Neuronal stem cell (in vitro differentiated cells): ENCODE measurements at regions not wholly inside any gene's neighbourhood (a gene's known extent, or its start where the extent isn't known, plus 50 kb on each side); places are given as distances from the start of the nearest gene placed in this dataset.

ENCODE experiments used
- DNase-seq: peaks from one replicate; pipeline ENCODE4 v3.0.0-alpha.2; 2013; ENCODE audit warnings: low spot score
- H2AFZ ChIP-seq: one replicate; pipeline ENCODE4 v1.6.1; 2013; ENCODE audit warnings: mild to moderate bottlenecking, low read length, inconsistent platforms
- H2AK5ac ChIP-seq: 2 replicates; pipeline ENCODE4 v1.6.1; 2013; ENCODE audit warnings: low read depth, mild to moderate bottlenecking, inconsistent platforms, low read length, moderate library complexity, mixed read lengths
- H2BK120ac ChIP-seq: 2 replicates; pipeline ENCODE4 v1.6.1; 2013; ENCODE audit warnings: low read depth, mild to moderate bottlenecking, inconsistent platforms, low read length, moderate library complexity, mixed read lengths
- H2BK12ac ChIP-seq: one replicate; pipeline ENCODE4 v1.6.1; 2013; ENCODE audit warnings: low read length, inconsistent platforms
- H2BK15ac ChIP-seq: 2 replicates; pipeline ENCODE4 v1.6.1; 2013; ENCODE audit warnings: mild to moderate bottlenecking, low read length, inconsistent platforms, mixed read lengths
- H2BK5ac ChIP-seq: one replicate; pipeline ENCODE4 v1.6.1; 2013; ENCODE audit warnings: inconsistent platforms, mild to moderate bottlenecking, low read length, moderate library complexity
- H3K14ac ChIP-seq: one replicate; pipeline ENCODE4 v1.6.1; 2013; ENCODE audit warnings: low read length, inconsistent platforms
- H3K18ac ChIP-seq: 2 replicates; pipeline ENCODE4 v1.6.1; 2013; ENCODE audit warnings: low read length, inconsistent platforms
- H3K23ac ChIP-seq: 2 replicates; pipeline ENCODE4 v1.6.1; 2013; ENCODE audit warnings: low read depth, mild to moderate bottlenecking, mixed read lengths, low read length, inconsistent platforms; ENCODE audit not compliant: poor library complexity
- H3K27ac ChIP-seq: replicated peaks from 3 replicates; pipeline ENCODE4 v1.5.1; 2013; ENCODE audit warnings: low read length, inconsistent platforms
- H3K27me3 ChIP-seq, 3 experiments: 2 replicates each; pipeline ENCODE4 v1.6.1; 2013; ENCODE audit warnings: low read length in 3 of 3, mild to moderate bottlenecking in 2 of 3, inconsistent platforms in 1 of 3, low read depth in 1 of 3, mixed read lengths in 1 of 3, moderate library complexity in 1 of 3; ENCODE audit not compliant: control insufficient read depth in 3 of 3, insufficient read depth in 3 of 3
- H3K36me3 ChIP-seq, 2 donors: replicated peaks in 1 of 2; 2 replicates each; pipeline ENCODE4 v1.6.1; 2013; ENCODE audit warnings: low read length in 2 of 2; ENCODE audit not compliant: control insufficient read depth in 2 of 2, insufficient read depth in 2 of 2
- H3K4ac ChIP-seq: 2 replicates; pipeline ENCODE4 v1.6.1; 2013; ENCODE audit warnings: inconsistent platforms, mild to moderate bottlenecking, low read length, moderate library complexity
- H3K4me1 ChIP-seq, 2 donors: 1 replicate in 1 of 2; 2 replicates in 1 of 2; pipeline ENCODE4 v1.6.1; 2013; ENCODE audit warnings: low read length in 2 of 2, low read depth in 1 of 2; ENCODE audit not compliant: control insufficient read depth in 2 of 2, insufficient read depth in 1 of 2
- H3K4me2 ChIP-seq: one replicate; pipeline ENCODE4 v1.6.1; 2013; ENCODE audit warnings: mild to moderate bottlenecking, low read length, inconsistent platforms; ENCODE audit not compliant: insufficient read depth, poor library complexity, severe bottlenecking
- H3K4me3 ChIP-seq, 2 donors: 2 replicates each; pipeline ENCODE4 v1.5.1; 2013; ENCODE audit warnings: low read length in 2 of 2, mild to moderate bottlenecking in 2 of 2, inconsistent platforms in 1 of 2, moderate library complexity in 1 of 2
- H3K79me1 ChIP-seq: one replicate; pipeline ENCODE4 v1.6.1; 2013; ENCODE audit warnings: low read depth, mild to moderate bottlenecking, inconsistent platforms, low read length, moderate library complexity
- H3K9ac ChIP-seq: one replicate; pipeline ENCODE4 v1.6.1; 2013; ENCODE audit warnings: mild to moderate bottlenecking, low read depth, low read length, inconsistent platforms; ENCODE audit not compliant: poor library complexity
- H3K9me3 ChIP-seq, 2 donors: replicated peaks in 1 of 2; 2 replicates each; pipeline versions ENCODE3 to v1.6.1; 2013; ENCODE audit warnings: low read length in 2 of 2, mild to moderate bottlenecking in 2 of 2, inconsistent platforms in 1 of 2, low read depth in 1 of 2, mixed read lengths in 1 of 2, moderate library complexity in 1 of 2; ENCODE audit not compliant: control insufficient read depth in 2 of 2, insufficient read depth in 1 of 2
- H4K8ac ChIP-seq: one replicate; pipeline ENCODE4 v1.6.1; 2013; ENCODE audit warnings: low read depth, mild to moderate bottlenecking, inconsistent platforms, low read length, moderate library complexity
- H4K91ac ChIP-seq: one replicate; pipeline ENCODE4 v1.6.1; 2013; ENCODE audit warnings: low read length, low read depth, mild to moderate bottlenecking, inconsistent platforms; ENCODE audit not compliant: poor library complexity
- WGBS, 2 donors: extraction: QIAGEN DNeasy Blood & Tissue Kit; methylation state at CpG; one replicate each; pipeline ENCODE4 v1.1.7; 2013; ENCODE audit warnings: missing lambda C conversion rate in 2 of 2, mixed read lengths in 1 of 2; ENCODE audit not compliant: insufficient read length in 2 of 2, insufficient replicate concordance in 1 of 2; ENCODE audit errors: extremely low coverage in 2 of 2; 5-methylcytosine and 5-hydroxymethylcytosine counted together

GRCh38 chr9:115765060-115765459, 388.5 kb upstream of the PAPPA start:
- Histone ChIP-seq H3K9ac (no peak overlapping the region), H3K4ac (no peak overlapping the region), H4K8ac (no peak overlapping the region), H3K9me3 (no peaks in the 10 kb centered on the region), H3K4me3 (no peak overlapping the region), H2AFZ (no peak overlapping the region), H3K4me1 (no peaks in the 10 kb centered on the region), H2BK15ac (no peak overlapping the region), H3K27ac (no peak overlapping the region), H4K91ac (no peak overlapping the region), H3K36me3 (no peaks in the 10 kb centered on the region), H3K18ac (no peak overlapping the region), H3K4me2 (no peak overlapping the region), H2BK120ac (no peak overlapping the region), H2BK5ac (no peak overlapping the region), H3K14ac (no peak overlapping the region), H2BK12ac (no peak overlapping the region), H3K27me3 (no peaks in the 10 kb centered on the region), H3K23ac (no peak overlapping the region), H2AK5ac (no peak overlapping the region), H3K79me1 (no peaks in the 10 kb centered on the region)
- WGBS, 2 donors: 100% methylated on average over 1 of the region's 2 CpGs
- DNase-seq: no peak

DNA sequence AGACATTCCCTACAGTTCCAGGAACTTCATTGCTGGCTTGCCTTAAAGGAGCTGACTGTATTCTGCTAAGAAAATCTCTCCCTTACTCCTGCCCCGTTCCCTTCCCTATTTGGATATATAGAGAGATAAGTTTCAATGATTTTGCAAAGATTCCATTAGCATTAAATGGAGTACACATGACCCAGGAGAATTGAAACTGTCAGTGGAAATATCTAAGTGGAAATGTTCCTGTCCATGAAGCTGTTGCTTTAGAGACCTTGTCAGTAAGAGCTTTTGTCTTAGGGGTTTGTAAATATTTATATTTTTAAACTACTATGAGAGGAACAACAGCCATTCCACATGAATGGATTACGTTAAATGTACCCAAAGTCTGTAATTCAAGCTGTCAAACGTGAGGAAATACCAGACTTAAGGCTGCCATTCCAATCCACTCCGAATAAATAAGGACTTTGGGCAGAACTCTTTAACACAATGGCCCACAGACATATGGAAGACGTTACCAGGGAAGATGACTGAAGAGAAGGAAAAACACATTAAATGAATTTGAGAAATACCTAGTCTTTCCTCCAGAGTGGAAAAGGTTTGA, 387.1 kb upstream of the PAPPA start:
- no peak overlapping the region for H2BK12ac ChIP-seq

GRCh38 chr9:115770521-115770920, 383.1 kb upstream of the PAPPA start:
- Histone ChIP-seq H3K27me3 (no peaks in the 10 kb centered on the region), H3K27ac (no peak overlapping the region), H2BK15ac (no peak overlapping the region), H3K9ac (no peak overlapping the region), H3K23ac (no peak overlapping the region), H2BK5ac (no peak overlapping the region), H3K4ac (no peak overlapping the region), H3K79me1 (no peaks in the 10 kb centered on the region), H3K4me2 (no peak overlapping the region), H2AK5ac (no peak overlapping the region), H4K8ac (no peak overlapping the region), H3K18ac (no peak overlapping the region), H3K9me3 (no peaks in the 10 kb centered on the region), H3K14ac (no peak overlapping the region), H4K91ac (no peak overlapping the region), H2BK120ac (no peak overlapping the region), H3K4me1 (peaks cover 0 to under 1% of the 10 kb centered on the region in 2 donors), H3K36me3 (no peaks in the 10 kb centered on the region), H3K4me3 (no peak overlapping the region), H2AFZ (no peak overlapping the region), H2BK12ac (no peak overlapping the region)
- WGBS, 2 donors: no CpG with 5 or more reads among the region's 2 CpGs
- DNase-seq: no peak

More for the DNA sequence above, 387.1 kb upstream of the PAPPA start:
- no peaks in the 10 kb centered on the region for H3K9me3 ChIP-seq
- no peak overlapping the region for H2BK5ac ChIP-seq
- no peak for DNase-seq
- no peak overlapping the region for H3K23ac ChIP-seq
- H3K27ac ChIP-seq: no peak overlapping the region
- H3K14ac ChIP-seq: no peak overlapping the region
- H3K18ac ChIP-seq: no peak overlapping the region
- H3K4me2 ChIP-seq: no peak overlapping the region
- H3K9ac ChIP-seq: no peak overlapping the region
- no peak overlapping the region for H2BK120ac ChIP-seq
- no peaks in the 10 kb centered on the region for H3K27me3 ChIP-seq
- H3K4me3 ChIP-seq: no peak overlapping the region
- no peak overlapping the region for H2AK5ac ChIP-seq
- no peak overlapping the region for H4K8ac ChIP-seq
- no CpG with 5 or more reads among the region's 5 CpGs for WGBS, 2 donors
- no peaks in the 10 kb centered on the region for H3K36me3 ChIP-seq
- H3K4ac ChIP-seq: no peak overlapping the region
- H3K79me1 ChIP-seq: no peaks in the 10 kb centered on the region
- no peak overlapping the region for H2BK15ac ChIP-seq
- no peak overlapping the region for H4K91ac ChIP-seq
- no peak overlapping the region for H2AFZ ChIP-seq
- H3K4me1 ChIP-seq: no peaks in the 10 kb centered on the region

GRCh38 chr9:115775659-115776058, 377.9 kb upstream of the PAPPA start:
- H2BK15ac ChIP-seq: no peak overlapping the region
- H3K4ac ChIP-seq: no peak overlapping the region
- H2AK5ac ChIP-seq: no peak overlapping the region
- H2BK12ac ChIP-seq: no peak overlapping the region
- H3K4me2 ChIP-seq: no peak overlapping the region
- no peak overlapping the region for H2AFZ ChIP-seq
- H3K9ac ChIP-seq: no peak overlapping the region
- H2BK120ac ChIP-seq: no peak overlapping the region
- no peaks in the 10 kb centered on the region for H3K36me3 ChIP-seq
- H3K18ac ChIP-seq: no peak overlapping the region
- H2BK5ac ChIP-seq: no peak overlapping the region
- no peak overlapping the region for H3K23ac ChIP-seq
- no peak overlapping the region for H3K27ac ChIP-seq
- H3K14ac ChIP-seq: no peak overlapping the region
- H3K27me3 ChIP-seq: no peaks in the 10 kb centered on the region
- H4K8ac ChIP-seq: no peak overlapping the region
- no peaks in the 10 kb centered on the region for H3K79me1 ChIP-seq
- no peak overlapping the region for H3K4me3 ChIP-seq
- H4K91ac ChIP-seq: no peak overlapping the region
- peak; percentile 11 for DNase-seq
- H3K4me1 ChIP-seq: peaks cover 0 to 2% of the 10 kb centered on the region in 2 donors
- no CpG with 5 or more reads among the region's 2 CpGs for WGBS, 2 donors
- no peaks in the 10 kb centered on the region for H3K9me3 ChIP-seq
